Transverse colon (tissue), 4 donors: ENCODE measurements at regions not wholly inside any gene's neighbourhood (a gene's known extent, or its start where the extent isn't known, plus 50 kb on each side); places are given as distances from the start of the nearest gene placed in this dataset.

Experiments used
- EP300 ChIP-seq: sonication (generic); formaldehyde crosslinking; IDR thresholded peaks from one replicate; pipeline ENCODE4 v1.6.1; 2017; ENCODE audit warnings: antibody characterized with exemption, low read depth
- POLR2A ChIP-seq: fragments of 450-650 bp; IDR thresholded peaks from one replicate; pipeline ENCODE4 v1.6.1; 2016; ENCODE audit warnings: antibody characterized with exemption, mild to moderate bottlenecking, moderate library complexity
- POLR2AphosphoS5 ChIP-seq, 3 donors: sonication (generic); formaldehyde crosslinking; IDR thresholded peaks; one replicate each; pipeline ENCODE4 v1.6.1; 2016; ENCODE audit warnings: antibody characterized with exemption in 3 of 3
- TF ChIP-seq, protein P1 (sequence below), 5 experiments: fragments of 200-600 bp in 3 of 5; fragments of 450-650 bp in 2 of 5; sonication (generic) in 3 of 5; IDR thresholded peaks; 1 replicate in 2 of 5; 2 replicates in 3 of 5; pipeline ENCODE4 v1.5.1; 2016 to 2017; ENCODE audit warnings: antibody characterized with exemption in 5 of 5, inconsistent platforms in 3 of 5, mild to moderate bottlenecking in 2 of 5, moderate library complexity in 1 of 5

DNA sequence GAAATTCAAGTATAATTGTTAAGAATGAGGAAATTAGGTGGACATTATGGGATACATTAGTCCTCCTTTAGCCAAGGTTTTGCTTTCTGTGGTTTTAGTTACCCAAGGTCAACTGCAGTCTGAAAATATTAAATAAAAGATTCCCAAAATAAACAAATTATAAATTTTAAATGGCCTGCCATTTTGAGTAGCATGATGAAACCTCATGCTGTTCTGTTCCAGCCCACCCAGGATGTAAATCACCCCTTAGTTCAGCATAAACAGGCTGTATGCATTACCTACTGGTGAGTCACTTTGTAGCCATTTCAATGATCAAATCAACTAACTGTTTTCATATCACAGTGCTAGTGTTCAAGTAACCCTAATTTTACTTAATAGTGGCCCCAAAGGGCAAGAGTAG, 132.5 kb upstream of the LYPLAL1 start:
- TF ChIP-seq EP300 (no peak), POLR2A (no peak), POLR2AphosphoS5 (IDR thresholded peaks at IDR 0.05) (no peak)
- TF ChIP-seq, protein P1, sequence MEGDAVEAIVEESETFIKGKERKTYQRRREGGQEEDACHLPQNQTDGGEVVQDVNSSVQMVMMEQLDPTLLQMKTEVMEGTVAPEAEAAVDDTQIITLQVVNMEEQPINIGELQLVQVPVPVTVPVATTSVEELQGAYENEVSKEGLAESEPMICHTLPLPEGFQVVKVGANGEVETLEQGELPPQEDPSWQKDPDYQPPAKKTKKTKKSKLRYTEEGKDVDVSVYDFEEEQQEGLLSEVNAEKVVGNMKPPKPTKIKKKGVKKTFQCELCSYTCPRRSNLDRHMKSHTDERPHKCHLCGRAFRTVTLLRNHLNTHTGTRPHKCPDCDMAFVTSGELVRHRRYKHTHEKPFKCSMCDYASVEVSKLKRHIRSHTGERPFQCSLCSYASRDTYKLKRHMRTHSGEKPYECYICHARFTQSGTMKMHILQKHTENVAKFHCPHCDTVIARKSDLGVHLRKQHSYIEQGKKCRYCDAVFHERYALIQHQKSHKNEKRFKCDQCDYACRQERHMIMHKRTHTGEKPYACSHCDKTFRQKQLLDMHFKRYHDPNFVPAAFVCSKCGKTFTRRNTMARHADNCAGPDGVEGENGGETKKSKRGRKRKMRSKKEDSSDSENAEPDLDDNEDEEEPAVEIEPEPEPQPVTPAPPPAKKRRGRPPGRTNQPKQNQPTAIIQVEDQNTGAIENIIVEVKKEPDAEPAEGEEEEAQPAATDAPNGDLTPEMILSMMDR (IDR thresholded peaks at IDR 0.05), result no peak
